Thyroid gland (tissue), 4 donors: ENCODE measurements at regions not wholly inside any gene's neighbourhood (a gene's known extent, or its start where the extent isn't known, plus 50 kb on each side); places are given as distances from the start of the nearest gene placed in this dataset.

Source experiments
- POLR2A ChIP-seq, 2 donors: fragments of 450-650 bp; IDR thresholded peaks; one replicate each; pipeline ENCODE4 v1.6.1; 2017; ENCODE audit warnings: antibody characterized with exemption in 2 of 2, mild to moderate bottlenecking in 2 of 2, moderate library complexity in 1 of 2
- TF ChIP-seq, protein P1 (sequence below), 6 experiments: fragments of 200-600 bp in 3 of 6; fragments of 450-650 bp in 3 of 6; sonication (generic) in 3 of 6; IDR thresholded peaks; one replicate each; pipeline ENCODE4 v1.5.1; 2016 to 2019; ENCODE audit warnings: antibody characterized with exemption in 6 of 6, mild to moderate bottlenecking in 2 of 6, inconsistent platforms in 1 of 6, moderate library complexity in 1 of 6

DNA sequence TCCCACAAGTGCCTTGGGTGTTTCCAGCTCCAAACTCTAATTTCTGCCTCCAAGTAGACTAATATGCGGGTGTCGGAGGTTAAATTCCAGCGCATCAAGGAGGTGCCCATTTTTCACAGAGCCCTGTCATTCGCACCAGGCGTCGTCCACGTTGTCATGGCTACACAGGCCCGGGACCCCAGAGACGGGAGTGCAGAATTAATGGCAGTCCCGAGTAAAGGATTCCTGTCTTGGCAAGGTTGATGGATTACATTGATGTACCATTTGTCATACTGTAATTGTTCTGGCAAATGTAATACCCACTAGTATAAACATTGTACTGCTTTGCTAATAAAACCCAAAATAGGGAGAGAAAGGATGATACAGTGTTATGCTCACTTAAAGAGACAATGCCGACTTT, 222.9 kb upstream of the MYL2 start:
- TF ChIP-seq, protein P1, sequence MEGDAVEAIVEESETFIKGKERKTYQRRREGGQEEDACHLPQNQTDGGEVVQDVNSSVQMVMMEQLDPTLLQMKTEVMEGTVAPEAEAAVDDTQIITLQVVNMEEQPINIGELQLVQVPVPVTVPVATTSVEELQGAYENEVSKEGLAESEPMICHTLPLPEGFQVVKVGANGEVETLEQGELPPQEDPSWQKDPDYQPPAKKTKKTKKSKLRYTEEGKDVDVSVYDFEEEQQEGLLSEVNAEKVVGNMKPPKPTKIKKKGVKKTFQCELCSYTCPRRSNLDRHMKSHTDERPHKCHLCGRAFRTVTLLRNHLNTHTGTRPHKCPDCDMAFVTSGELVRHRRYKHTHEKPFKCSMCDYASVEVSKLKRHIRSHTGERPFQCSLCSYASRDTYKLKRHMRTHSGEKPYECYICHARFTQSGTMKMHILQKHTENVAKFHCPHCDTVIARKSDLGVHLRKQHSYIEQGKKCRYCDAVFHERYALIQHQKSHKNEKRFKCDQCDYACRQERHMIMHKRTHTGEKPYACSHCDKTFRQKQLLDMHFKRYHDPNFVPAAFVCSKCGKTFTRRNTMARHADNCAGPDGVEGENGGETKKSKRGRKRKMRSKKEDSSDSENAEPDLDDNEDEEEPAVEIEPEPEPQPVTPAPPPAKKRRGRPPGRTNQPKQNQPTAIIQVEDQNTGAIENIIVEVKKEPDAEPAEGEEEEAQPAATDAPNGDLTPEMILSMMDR (IDR thresholded peaks at IDR 0.05) = no peak
- TF ChIP-seq POLR2A (IDR thresholded peaks at IDR 0.05) = no peak
